OCI-LY7 (cell line): ENCODE measurements at regions not wholly inside any gene's neighbourhood (a gene's known extent, or its start where the extent isn't known, plus 50 kb on each side); places are given as distances from the start of the nearest gene placed in this dataset.

Experiments used
- BruUV-seq: library from RNA; stranded (reverse); fragments of 400-500 nt; replicated peaks from 2 replicates; lab custom pipeline; 2021; lab: Mats Ljungman, UMichigan
- CTCF ChIA-PET: fragments of 300-600 bp; sonication (Branson Sonifier 250); formaldehyde crosslinking; loops from one replicate; lab custom pipeline; 2022; ENCODE audit warnings: antibody characterized with exemption; ENCODE audit not compliant: unreplicated experiment; lab: Charles Lee
- POLR2A ChIA-PET: fragments of 300-600 bp; sonication (Branson Sonifier 250); formaldehyde crosslinking; loops from one replicate; lab custom pipeline; 2022; ENCODE audit warnings: antibody characterized with exemption; lab: Charles Lee
- DNase-seq: peaks from one replicate; pipeline ENCODE4 v3.0.0-alpha.2; 2015; ENCODE audit warnings: low spot score
- H2AFZ ChIP-seq: fragments of 200-600 bp; sonication (generic), shearing (Covaris generic); 2 replicates; pipeline ENCODE4 v1.6.1; 2014; ENCODE audit warnings: mild to moderate bottlenecking, antibody characterized with exemption, low read length, moderate library complexity
- H3K27ac ChIP-seq: fragments of 200-600 bp; sonication (generic); 2 replicates; pipeline ENCODE4 v1.5.1; 2014; ENCODE audit warnings: mixed run types, low read depth, mild to moderate bottlenecking, moderate library complexity, low read length, inconsistent platforms; ENCODE audit not compliant: poor library complexity, severe bottlenecking
- H3K36me3 ChIP-seq: fragments of 200-600 bp; sonication (generic); 2 replicates; pipeline ENCODE4 v1.6.1; 2014; ENCODE audit warnings: mild to moderate bottlenecking, antibody characterized with exemption, low read length, moderate library complexity, mixed read lengths; ENCODE audit not compliant: insufficient read depth
- H3K4me1 ChIP-seq: fragments of 200-600 bp; sonication (generic); 2 replicates; pipeline ENCODE4 v1.5.1; 2014; ENCODE audit warnings: mild to moderate bottlenecking, low read length; ENCODE audit not compliant: insufficient read depth, poor library complexity, severe bottlenecking
- H3K4me2 ChIP-seq: fragments of 200-600 bp; sonication (generic); 2 replicates; pipeline ENCODE4 v1.6.1; 2014; ENCODE audit warnings: mild to moderate bottlenecking, low read length
- H3K4me3 ChIP-seq: fragments of 200-600 bp; sonication (generic); 2 replicates; pipeline ENCODE4 v1.5.1; 2014; ENCODE audit warnings: mild to moderate bottlenecking, low read depth, low read length; ENCODE audit not compliant: poor library complexity, severe bottlenecking
- H3K79me2 ChIP-seq: fragments of 200-600 bp; sonication (generic); 2 replicates; pipeline ENCODE4 v1.6.1; 2016; ENCODE audit warnings: low read depth, mild to moderate bottlenecking, low read length, moderate library complexity, mixed read lengths; ENCODE audit not compliant: insufficient read depth
- H3K9me2 ChIP-seq: fragments of 200-600 bp; sonication (generic); 2 replicates; pipeline ENCODE4 v1.6.1; 2016; ENCODE audit warnings: mild to moderate bottlenecking, low read length, mixed read lengths; ENCODE audit not compliant: insufficient read depth
- H3K9me3 ChIP-seq: fragments of 200-600 bp; sonication (generic); 2 replicates; pipeline ENCODE4 v1.6.1; 2014; ENCODE audit warnings: mild to moderate bottlenecking, mixed run types, low read length, mixed read lengths
- H4K20me1 ChIP-seq: fragments of 200-600 bp; sonication (generic); 2 replicates; pipeline ENCODE4 v1.6.1; 2014; ENCODE audit warnings: mild to moderate bottlenecking, antibody characterized with exemption, low read length, moderate library complexity, mixed read lengths; ENCODE audit not compliant: insufficient read depth
- CTCF ChIP-seq: fragments of 200-600 bp; sonication (generic); conservative IDR thresholded peaks from 2 replicates; pipeline ENCODE4 v1.5.1; 2014; ENCODE audit warnings: mild to moderate bottlenecking, antibody characterized with exemption, low read length, moderate library complexity, mixed read lengths
- EZH2phosphoT487 ChIP-seq: fragments of 200-600 bp; sonication (generic); IDR thresholded peaks from 2 replicates; pipeline ENCODE4 v1.6.1; 2018; ENCODE audit warnings: low read depth, borderline replicate concordance, mild to moderate bottlenecking, mixed run types, antibody characterized with exemption, low read length, moderate library complexity, mixed read lengths
- intact Hi-C: fragments of 100-400 bp; cut with micrococcal nuclease; formaldehyde crosslinking; loops from one replicate; pipeline ENCODE4 v1.10.0; 2022; ENCODE audit not compliant: unreplicated experiment

DNA sequence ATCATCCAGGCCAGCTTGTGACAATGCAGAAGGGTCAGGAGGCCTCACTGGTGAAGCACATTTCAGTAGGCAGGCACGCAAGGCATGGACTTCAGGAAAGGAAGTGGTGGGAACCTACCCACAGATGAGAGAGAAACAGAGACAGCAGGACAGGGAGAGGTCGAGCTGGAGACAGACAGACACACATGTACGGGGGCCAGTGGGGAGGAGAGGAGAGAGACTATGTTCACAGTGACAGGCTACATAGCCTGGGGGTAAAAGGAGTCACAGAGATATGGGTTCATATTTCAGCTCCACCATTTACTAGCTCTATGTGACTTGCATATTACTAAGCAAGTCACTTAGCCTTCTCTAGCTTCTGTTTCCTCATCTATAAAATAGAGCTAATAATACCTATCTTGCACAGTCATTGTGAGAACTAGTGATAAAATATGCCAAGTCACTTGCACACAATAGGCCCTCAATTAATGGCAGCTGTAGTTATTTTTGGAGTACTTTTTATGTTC is 91.1 kb upstream of the FUT8 start:
- no TSS peak for BruUV-seq
- Histone ChIP-seq H3K4me3 (peak overlapping the region; percentile 11), H3K4me2 (peak overlapping the region; percentile 75), H2AFZ (peak overlapping the region; percentile 77; the same call in 1 of the 2 replicates), H3K4me1 (peaks cover 89% of the 10 kb centered on the region), H3K79me2 (no peaks in the 10 kb centered on the region; the same call in 1 of the 2 replicates), H4K20me1 (no peaks in the 10 kb centered on the region), H3K9me2 (no peaks in the 10 kb centered on the region), H3K27ac (peak overlapping the region; percentile 96), H3K9me3 (peaks cover under 1% of the 10 kb centered on the region; the same call in 1 of the 2 replicates), H3K36me3 (no peaks in the 10 kb centered on the region; the same call in 1 of the 2 replicates)
- ChIA-PET POLR2A (interaction anchor here (0.7 to 9.6 kb wide), 16 partner anchors 10 to 1122 kb away, joined by 3 to 378 read pairs (median 10); partner anchors contain the start of gene FUT8), CTCF (interaction anchor here (0.5 to 2.4 kb wide), 13 partner anchors 8 to 39 kb away, joined by 3 to 23 read pairs (median 3); no protein-coding TSS in a partner anchor)
- DNase-seq: peak; percentile 38
- no peak for TF ChIP-seq EZH2phosphoT487
- intact Hi-C loops: no loop called here

DNA sequence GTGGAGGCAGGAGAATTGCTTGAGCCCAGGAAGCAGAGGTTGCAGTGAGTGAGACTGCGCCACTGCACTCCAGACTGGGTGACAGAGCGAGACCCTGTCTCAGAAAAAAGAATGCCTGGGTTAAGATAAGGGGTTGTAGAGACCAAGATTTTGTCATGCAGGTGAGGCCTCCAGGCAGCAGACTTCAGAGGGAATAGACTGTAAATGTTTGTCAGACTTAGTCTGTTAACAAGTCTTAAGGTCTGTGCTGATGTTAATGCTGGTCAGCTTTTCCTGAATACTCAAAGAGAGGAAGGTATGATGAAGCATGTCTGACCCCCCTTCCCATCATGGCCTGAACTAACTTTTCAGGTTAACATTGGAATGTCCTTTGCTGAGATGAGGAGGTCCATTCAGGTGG is 83.0 kb upstream of the FUT8 start:
- TF ChIP-seq EZH2phosphoT487 (no peak), CTCF (no peak)
- Histone ChIP-seq H4K20me1 (no peaks in the 10 kb centered on the region), H3K9me3 (no peaks in the 10 kb centered on the region), H3K36me3 (no peaks in the 10 kb centered on the region), H3K4me1 (peaks cover 74% of the 10 kb centered on the region), H2AFZ (peak overlapping the region; percentile 70), H3K4me2 (peak overlapping the region; percentile 60), H3K4me3 (peak overlapping the region; percentile 21), H3K27ac (peak overlapping the region; percentile 54), H3K9me2 (no peaks in the 10 kb centered on the region), H3K79me2 (no peaks in the 10 kb centered on the region)
- intact Hi-C loops: no loop called here
- BruUV-seq: no TSS peak
- POLR2A ChIA-PET: interaction anchor here (0.7 to 9.4 kb wide), 12 partner anchors 8 to 82 kb away, joined by 3 to 141 read pairs (median 4); no protein-coding TSS in a partner anchor
- DNase-seq: no peak
- CTCF ChIA-PET: interaction anchor here (0.7 to 3.1 kb wide), 5 partner anchors 9 to 26 kb away, joined by 3 to 23 read pairs (median 5); no protein-coding TSS in a partner anchor

DNA sequence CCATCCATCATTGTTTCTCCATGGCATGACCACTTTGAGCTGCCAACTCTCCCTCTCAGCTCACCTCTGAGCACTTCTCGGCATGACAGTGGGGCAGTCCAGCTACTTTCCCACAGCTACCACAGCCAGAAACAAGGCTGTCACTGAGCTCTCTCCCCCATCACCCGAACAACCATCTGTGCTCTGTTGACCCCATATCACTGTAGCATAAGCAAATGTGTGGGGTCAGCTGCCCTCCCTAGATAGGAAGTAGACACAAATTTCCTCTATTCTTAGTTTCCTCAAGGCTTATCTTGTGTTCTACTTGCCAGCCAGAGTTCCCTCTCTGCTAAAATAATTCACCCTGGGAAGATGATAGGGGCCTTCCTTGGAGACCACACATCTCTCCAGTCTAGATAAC is 82.6 kb upstream of the FUT8 start:
- POLR2A ChIA-PET: interaction anchor here (0.6 to 9.4 kb wide), 11 partner anchors 8 to 82 kb away, joined by 3 to 141 read pairs (median 5); no protein-coding TSS in a partner anchor
- H3K9me2 ChIP-seq: no peaks in the 10 kb centered on the region
- H3K4me2 ChIP-seq: peak overlapping the region; percentile 60
- H2AFZ ChIP-seq: peak overlapping the region; percentile 70
- peaks cover 75% of the 10 kb centered on the region for H3K4me1 ChIP-seq
- TF ChIP-seq CTCF: no peak
- no peak for TF ChIP-seq EZH2phosphoT487
- peak overlapping the region; percentile 21 for H3K4me3 ChIP-seq
- H3K79me2 ChIP-seq: no peaks in the 10 kb centered on the region
- peak; percentile 56 for DNase-seq
- intact Hi-C loops: no loop called here
- no peaks in the 10 kb centered on the region for H4K20me1 ChIP-seq
- H3K36me3 ChIP-seq: no peaks in the 10 kb centered on the region
- CTCF ChIA-PET: interaction anchor here (0.7 to 3.1 kb wide), 6 partner anchors 9 to 166 kb away, joined by 3 to 23 read pairs (median 4); no protein-coding TSS in a partner anchor
- H3K27ac ChIP-seq: peak overlapping the region; percentile 54
- no TSS peak for BruUV-seq
- H3K9me3 ChIP-seq: no peaks in the 10 kb centered on the region
